GM23338 (cell line): ENCODE measurements at regions not wholly inside any gene's neighbourhood (a gene's known extent, or its start where the extent isn't known, plus 50 kb on each side); places are given as distances from the start of the nearest gene placed in this dataset.

Source experiments
- ATAC-seq: fragments of 200-7000 bp; cut with Tn5 transposase; 3 replicates; pipeline ENCODE4 v1.9.1; 2020
- DNase-seq: peaks from one replicate; pipeline ENCODE4 v3.0.0-alpha.2; 2015; ENCODE audit warnings: low spot score
- H2AFZ ChIP-seq: fragments of 200-600 bp; sonication (generic); 2 replicates; pipeline ENCODE4 v1.8.0; 2016; ENCODE audit warnings: antibody characterized with exemption, mild to moderate bottlenecking, moderate library complexity
- H3F3A ChIP-seq: fragments of 200-600 bp; sonication (generic); replicated peaks from 2 replicates; pipeline ENCODE4 v1.8.0; 2017; ENCODE audit warnings: antibody characterized with exemption, mixed run types, low read depth
- H3K27ac ChIP-seq: fragments of 200-600 bp; sonication (generic); 2 replicates; pipeline ENCODE4 v1.6.1; 2016; ENCODE audit warnings: low read depth
- H3K27me3 ChIP-seq: fragments of 200-600 bp; sonication (generic); 2 replicates; pipeline ENCODE4 v1.8.0; 2016; ENCODE audit warnings: mild to moderate bottlenecking, mixed run types, moderate library complexity; ENCODE audit not compliant: insufficient read depth
- H3K36me3 ChIP-seq: fragments of 200-600 bp; sonication (generic); 2 replicates; pipeline ENCODE4 v1.8.0; 2016; ENCODE audit warnings: mild to moderate bottlenecking; ENCODE audit not compliant: insufficient read depth
- H3K4me1 ChIP-seq: fragments of 200-600 bp; sonication (generic); 2 replicates; pipeline ENCODE4 v1.8.0; 2016; ENCODE audit warnings: mild to moderate bottlenecking, moderate library complexity; ENCODE audit not compliant: insufficient read depth
- H3K4me2 ChIP-seq: fragments of 200-600 bp; sonication (generic); 2 replicates; pipeline ENCODE4 v1.7.1; 2017; ENCODE audit warnings: mixed run types
- H3K4me3 ChIP-seq: fragments of 200-600 bp; sonication (generic); 2 replicates; pipeline ENCODE4 v1.6.1; 2016; ENCODE audit warnings: mixed run types
- H3K79me2 ChIP-seq: fragments of 200-600 bp; sonication (generic); replicated peaks from 2 replicates; pipeline ENCODE4 v1.8.0; 2017; ENCODE audit warnings: mild to moderate bottlenecking; ENCODE audit not compliant: insufficient read depth
- H3K9me2 ChIP-seq: fragments of 200-600 bp; sonication (generic); 2 replicates; pipeline ENCODE4 v1.8.0; 2017; ENCODE audit not compliant: insufficient read depth
- H4K20me1 ChIP-seq: fragments of 200-600 bp; sonication (generic); replicated peaks from 2 replicates; pipeline ENCODE4 v1.8.0; 2017; ENCODE audit warnings: mild to moderate bottlenecking; ENCODE audit not compliant: insufficient read depth
- H3K27ac Mint-ChIP-seq: 2 replicates; pipeline ENCODE4 v1.8.0; 2020; ENCODE audit warnings: inconsistent platforms, mild to moderate bottlenecking, moderate library complexity, mixed read lengths
- H3K27me3 Mint-ChIP-seq: 3 replicates; pipeline ENCODE4 v1.8.0; 2022; ENCODE audit warnings: low read depth, mild to moderate bottlenecking, moderate library complexity, mixed read lengths, inconsistent platforms; ENCODE audit not compliant: insufficient read depth, poor library complexity
- H3K36me3 Mint-ChIP-seq: 3 replicates; pipeline ENCODE4 v1.8.0; 2021; ENCODE audit warnings: low read depth, mild to moderate bottlenecking, inconsistent platforms, moderate library complexity, mixed read lengths
- H3K4me1 Mint-ChIP-seq: 3 replicates; pipeline ENCODE4 v1.8.0; 2020; ENCODE audit warnings: mild to moderate bottlenecking, inconsistent platforms, mixed read lengths
- H3K4me3 Mint-ChIP-seq: 3 replicates; pipeline ENCODE4 v1.8.0; 2021; ENCODE audit warnings: moderate library complexity, mild to moderate bottlenecking, inconsistent platforms, mixed read lengths
- H3K9me3 Mint-ChIP-seq: 3 replicates; pipeline ENCODE4 v1.8.0; 2020; ENCODE audit warnings: moderate library complexity, mild to moderate bottlenecking, inconsistent platforms, mixed read lengths
- CREB1 ChIP-seq: fragments of 250-450 bp; sonication (Bioruptor Pico); IDR thresholded peaks from 2 replicates; pipeline ENCODE4 v1.5.0; 2020; ENCODE audit warnings: low read depth, mild to moderate bottlenecking, moderate library complexity
- CTCF ChIP-seq, 2 experiments: fragments of 200-600 bp in 1 of 2; sonication (generic) in 1 of 2; conservative IDR thresholded peaks; 2 replicates each; pipeline versions ENCODE4 v1.5.1 to v1.6.1; 2016 to 2017; ENCODE audit warnings: antibody characterized with exemption in 2 of 2, low read depth in 2 of 2, mild to moderate bottlenecking in 2 of 2, moderate library complexity in 1 of 2
- ETS1 ChIP-seq: IDR thresholded peaks from 2 replicates; pipeline ENCODE4 v1.6.1; 2016; ENCODE audit warnings: antibody characterized with exemption
- EZH2 ChIP-seq: fragments of 200-600 bp; sonication (generic); IDR thresholded peaks from one replicate; pipeline ENCODE4 v1.8.0; 2017; ENCODE audit warnings: antibody characterized with exemption, mild to moderate bottlenecking, low read depth; ENCODE audit not compliant: unreplicated experiment
- EZH2phosphoT487 ChIP-seq: fragments of 200-600 bp; sonication (generic); IDR thresholded peaks from one replicate; pipeline ENCODE4 v1.8.1; 2018; ENCODE audit warnings: antibody characterized with exemption; ENCODE audit not compliant: unreplicated experiment
- NANOG ChIP-seq: IDR thresholded peaks from 2 replicates; pipeline ENCODE4 v1.6.1; 2016; ENCODE audit warnings: antibody characterized with exemption, borderline replicate concordance
- POLR2AphosphoS5 ChIP-seq: IDR thresholded peaks from 2 replicates; pipeline ENCODE4 v1.6.1; 2016; ENCODE audit warnings: antibody characterized with exemption, low read depth
- REST ChIP-seq: IDR thresholded peaks from one replicate; pipeline ENCODE4 v1.6.1; 2018; ENCODE audit warnings: antibody characterized with exemption; ENCODE audit not compliant: unreplicated experiment
- STAT1 ChIP-seq: IDR thresholded peaks from one replicate; pipeline ENCODE4 v1.6.1; 2016; ENCODE audit warnings: antibody characterized with exemption; ENCODE audit not compliant: unreplicated experiment
- ZNF114 ChIP-seq: fragments of 250-450 bp; sonication (Bioruptor Pico); IDR thresholded peaks from 2 replicates; pipeline ENCODE4 v1.5.0; 2020; ENCODE audit warnings: mild to moderate bottlenecking, moderate library complexity
- ZNF331 ChIP-seq: fragments of 250-450 bp; sonication (Bioruptor Pico); IDR thresholded peaks from 2 replicates; pipeline ENCODE4 v1.5.0; 2020; ENCODE audit warnings: low read depth, mild to moderate bottlenecking, moderate library complexity

- H3K9me3 Mint-ChIP-seq: no peaks in the 10 kb centered on the region
- ATAC-seq (no peak), DNase-seq (no peak)
- H3K27me3 Mint-ChIP-seq: no peaks in the 10 kb centered on the region
- H3K79me2 ChIP-seq: no peaks in the 10 kb centered on the region
- no peaks in the 10 kb centered on the region for H3K36me3 Mint-ChIP-seq
- peaks cover 31% of the 10 kb centered on the region for H3K4me1 Mint-ChIP-seq
- no peaks in the 10 kb centered on the region for H3K9me2 ChIP-seq
- no peaks in the 10 kb centered on the region for H3K27me3 ChIP-seq
- H3K27ac Mint-ChIP-seq: no peak overlapping the region
- no peak overlapping the region for H3K4me3 ChIP-seq
- H4K20me1 ChIP-seq: no peaks in the 10 kb centered on the region
- TF ChIP-seq ZNF114 (CRISPR knock-in tag) (no peak), STAT1 (no peak), EZH2phosphoT487 (no peak), CREB1 (CRISPR knock-in tag) (no peak), REST (no peak), POLR2AphosphoS5 (no peak)
- H3F3A ChIP-seq: no peaks in the 10 kb centered on the region
- no peak overlapping the region for H3K4me3 Mint-ChIP-seq
- no peaks in the 10 kb centered on the region for H3K36me3 ChIP-seq
- no peak overlapping the region for H3K27ac ChIP-seq
- H3K4me1 ChIP-seq: peaks cover 6% of the 10 kb centered on the region; the same call in 1 of the 2 replicates
- no peak overlapping the region for H2AFZ ChIP-seq
- H3K4me2 ChIP-seq: no peak overlapping the region
Measured at GRCh38 chr10:118868589-118868988, 113.8 kb upstream of the CACUL1 start.

GRCh38 chr10:118870467-118871243, 115.9 kb upstream of the CACUL1 start:
- Histone ChIP-seq H3F3A (no peaks in the 10 kb centered on the region), H3K4me1 (peaks cover 6% of the 10 kb centered on the region; the same call in 1 of the 2 replicates), H3K79me2 (no peaks in the 10 kb centered on the region), H3K4me2 (peak overlapping the region; percentile 15; the same call in 1 of the 2 replicates), H3K36me3 (no peaks in the 10 kb centered on the region), H3K27ac (no peak overlapping the region), H4K20me1 (no peaks in the 10 kb centered on the region), H2AFZ (peak overlapping the region; percentile 90), H3K9me2 (no peaks in the 10 kb centered on the region; the same call in 1 of the 2 replicates), H3K27me3 (no peaks in the 10 kb centered on the region), H3K4me3 (no peak overlapping the region)
- no peaks in the 10 kb centered on the region for H3K9me3 Mint-ChIP-seq
- no peaks in the 10 kb centered on the region for H3K36me3 Mint-ChIP-seq
- ATAC-seq (peak; percentile 72), DNase-seq (peak; percentile 38)
- H3K27ac Mint-ChIP-seq: no peak overlapping the region
- H3K4me3 Mint-ChIP-seq: no peak overlapping the region
- peaks cover 31% of the 10 kb centered on the region for H3K4me1 Mint-ChIP-seq
- H3K27me3 Mint-ChIP-seq: no peaks in the 10 kb centered on the region
- TF ChIP-seq CTCF (conservative IDR thresholded peaks at IDR 0.05; ENCODE audit: low read depth in 2 of 2): no peak
- TF ChIP-seq CREB1 (CRISPR knock-in tag): no peak
- no peak for TF ChIP-seq ETS1
- no peak for TF ChIP-seq STAT1
- no peak for TF ChIP-seq REST
- TF ChIP-seq NANOG: no peak
- no peak for TF ChIP-seq EZH2phosphoT487
- no peak for TF ChIP-seq ZNF331 (CRISPR knock-in tag)
- no peak for TF ChIP-seq POLR2AphosphoS5
- TF ChIP-seq EZH2: no peak
